ENCODE measurements at regions not wholly inside any gene's neighbourhood (a gene's known extent, or its start where the extent isn't known, plus 50 kb on each side); places are given as distances from the start of the nearest gene placed in this dataset.
A peak's percentile ranks its signal among the peaks of the same experiment; 100 is the strongest.
"Not testable (repeated sequence)": the region's sequence is repeated elsewhere in the genome, so short reads cannot be mapped to it uniquely, and the experiment has no call there.

GRCh38 chr7:33784000-33784399, 121.3 kb upstream of the BMPER start:
- DNase-seq (ENCODE audit: low read depth) = no peak

GRCh38 chr7:33788531-33788930, 116.8 kb upstream of the BMPER start:
- no peak for DNase-seq (ENCODE audit: low read depth)

GRCh38 chr7:33789871-33790630, 115.3 kb upstream of the BMPER start:
- DNase-seq (ENCODE audit: low read depth) = no peak

GRCh38 chr7:33790746-33791145, 114.6 kb upstream of the BMPER start:
- no peak for DNase-seq (ENCODE audit: low read depth)

GRCh38 chr7:33792041-33792440, 113.3 kb upstream of the BMPER start:
- DNase-seq (ENCODE audit: low read depth) = no peak

- DNase-seq (ENCODE audit: low read depth) = no peak
These were observed 112.7 kb upstream of the BMPER start for GRCh38 chr7:33792547-33793105.

- DNase-seq (ENCODE audit: low read depth) = no peak
These were observed 111.7 kb upstream of the BMPER start for GRCh38 chr7:33793616-33794015.

GRCh38 chr7:33794419-33794818, 110.9 kb upstream of the BMPER start:
- DNase-seq (ENCODE audit: low read depth) = no peak

GRCh38 chr7:33794959-33795358, 110.4 kb upstream of the BMPER start:
- DNase-seq (ENCODE audit: low read depth) = no peak

GRCh38 chr7:33796538-33796937, 108.8 kb upstream of the BMPER start:
- no peak for DNase-seq (ENCODE audit: low read depth)

- not testable (repeated sequence) for DNase-seq (ENCODE audit: low read depth)
These were observed 107.8 kb upstream of the BMPER start for GRCh38 chr7:33797512-33797911.

- DNase-seq (ENCODE audit: low read depth) = no peak
These were observed 106.5 kb upstream of the BMPER start for GRCh38 chr7:33798686-33799325.

GRCh38 chr7:33799766-33800165, 105.6 kb upstream of the BMPER start:
- DNase-seq (ENCODE audit: low read depth) = no peak

- DNase-seq (ENCODE audit: low read depth) = no peak
These were observed 102.7 kb upstream of the BMPER start for GRCh38 chr7:33802600-33802999.

- no peak for DNase-seq (ENCODE audit: low read depth)
These were observed 101.1 kb upstream of the BMPER start for GRCh38 chr7:33804140-33804660.

GRCh38 chr7:33805630-33806233, 99.6 kb upstream of the BMPER start:
- DNase-seq (ENCODE audit: low read depth) = no peak

- no peak for DNase-seq (ENCODE audit: low read depth)
These were observed 98.8 kb upstream of the BMPER start for GRCh38 chr7:33806298-33807154.

GRCh38 chr7:33807155-33807530, 98.2 kb upstream of the BMPER start:
- no peak for DNase-seq (ENCODE audit: low read depth)

- peak; percentile 71 for DNase-seq (ENCODE audit: low read depth)
These were observed 97.4 kb upstream of the BMPER start for GRCh38 chr7:33807779-33808482.

GRCh38 chr7:33809228-33809627, 96.1 kb upstream of the BMPER start:
- DNase-seq (ENCODE audit: low read depth) = no peak

GRCh38 chr7:33810356-33810755, 95.0 kb upstream of the BMPER start:
- DNase-seq (ENCODE audit: low read depth) = no peak
